Vagina (tissue), 2 donors: ENCODE measurements at regions not wholly inside any gene's neighbourhood (a gene's known extent, or its start where the extent isn't known, plus 50 kb on each side); places are given as distances from the start of the nearest gene placed in this dataset.

ENCODE experiments used
- DNase-seq, 2 donors: peaks; one replicate each; pipeline ENCODE4 v3.0.0-alpha.2; 2017; ENCODE audit errors: extremely low spot score in 2 of 2
- H3K27ac ChIP-seq: fragments of 200-600 bp; sonication (generic); one replicate; pipeline ENCODE4 v1.5.1; 2019
- H3K27me3 ChIP-seq: fragments of 200-600 bp; sonication (generic); one replicate; pipeline ENCODE4 v1.5.1; 2019
- H3K36me3 ChIP-seq, 2 donors: fragments of 200-600 bp; sonication (generic); one replicate each; pipeline ENCODE4 v1.5.1; 2017 to 2019
- H3K4me1 ChIP-seq: fragments of 200-600 bp; sonication (generic); one replicate; pipeline ENCODE4 v1.5.1; 2019
- H3K4me3 ChIP-seq, 2 donors: fragments of 200-600 bp; sonication (generic); 1 replicate in 1 of 2; 2 replicates in 1 of 2; pipeline ENCODE4 v1.5.1; 2016 to 2019
- H3K9me3 ChIP-seq: fragments of 200-600 bp; sonication (generic); one replicate; pipeline ENCODE4 v1.5.1; 2019
- CTCF ChIP-seq, 3 experiments: fragments of 450-650 bp in 2 of 3; fragments of 200-600 bp in 1 of 3; sonication (generic) in 1 of 3; IDR thresholded peaks; one replicate each; pipeline ENCODE4 v1.5.1; 2017 to 2019; ENCODE audit warnings: antibody characterized with exemption in 3 of 3, mild to moderate bottlenecking in 2 of 3, moderate library complexity in 2 of 3
- POLR2A ChIP-seq, 2 donors: fragments of 450-650 bp; IDR thresholded peaks; one replicate each; pipeline ENCODE4 v1.6.1; 2017; ENCODE audit warnings: antibody characterized with exemption in 2 of 2, mild to moderate bottlenecking in 2 of 2, moderate library complexity in 2 of 2
- POLR2AphosphoS5 ChIP-seq, 2 donors: sonication (generic); formaldehyde crosslinking; IDR thresholded peaks; one replicate each; pipeline ENCODE4 v1.9.0; 2017; ENCODE audit warnings: antibody characterized with exemption in 2 of 2, mild to moderate bottlenecking in 2 of 2, low read depth in 1 of 2; ENCODE audit not compliant: insufficient read depth in 1 of 2
- intact Hi-C: fragments of 100-400 bp; cut with DNase I; formaldehyde crosslinking; loops from one replicate; pipeline ENCODE4 v1.15.1; 2023

DNA sequence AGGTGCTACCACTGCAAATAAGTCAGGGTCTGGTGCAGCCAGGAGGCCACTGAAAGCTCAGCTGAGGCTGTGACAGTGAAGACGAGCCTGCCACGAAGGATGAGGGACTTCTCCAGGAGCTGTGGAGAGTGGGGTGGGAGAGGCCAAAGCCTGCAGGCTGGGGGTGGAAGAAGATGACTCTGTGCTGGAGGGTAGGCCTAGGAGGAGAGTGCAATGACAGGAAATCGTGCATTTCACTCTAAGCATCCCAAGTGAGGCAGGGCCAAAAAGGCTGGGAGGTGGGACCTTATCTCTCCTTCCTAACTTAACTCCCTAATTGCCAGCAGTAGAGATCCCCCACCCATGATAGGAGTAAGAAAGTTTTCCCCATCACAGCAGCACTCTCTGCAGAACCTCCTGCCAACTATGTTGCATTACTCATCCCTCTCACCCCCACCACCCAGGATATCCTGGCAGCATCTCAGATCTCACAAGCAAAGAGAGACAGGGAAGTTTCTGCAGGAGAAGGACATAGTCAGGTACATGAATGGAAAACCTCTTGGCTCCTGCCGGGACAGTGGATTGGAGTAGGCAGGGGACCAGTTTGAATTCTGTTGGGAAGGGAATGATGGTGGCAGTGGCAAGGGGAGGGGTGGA, 466.2 kb downstream of the CDH26 start:
- H3K9me3 ChIP-seq: no peaks in the 10 kb centered on the region
- no peaks in the 10 kb centered on the region for H3K27me3 ChIP-seq
- H3K4me1 ChIP-seq: no peaks in the 10 kb centered on the region
- no peak overlapping the region for H3K4me3 ChIP-seq
- DNase-seq: no peak
- H3K36me3 ChIP-seq: no peaks in the 10 kb centered on the region
- H3K27ac ChIP-seq: no peak overlapping the region
- TF ChIP-seq POLR2A (IDR thresholded peaks at IDR 0.05) (no peak), CTCF (IDR thresholded peaks at IDR 0.05) (no peak), POLR2AphosphoS5 (IDR thresholded peaks at IDR 0.05; ENCODE audit: insufficient read depth in 1 of 2, low read depth in 1 of 2) (no peak)
- intact Hi-C loops: no loop called here

GRCh38 chr20:60427516-60427915, 469.3 kb downstream of the CDH26 start:
- no peaks in the 10 kb centered on the region for H3K4me1 ChIP-seq
- H3K9me3 ChIP-seq: no peaks in the 10 kb centered on the region
- H3K27me3 ChIP-seq: no peaks in the 10 kb centered on the region
- H3K4me3 ChIP-seq: no peak overlapping the region
- TF ChIP-seq CTCF (IDR thresholded peaks at IDR 0.05) (no peak), POLR2A (IDR thresholded peaks at IDR 0.05) (no peak), POLR2AphosphoS5 (IDR thresholded peaks at IDR 0.05; ENCODE audit: insufficient read depth in 1 of 2, low read depth in 1 of 2) (no peak)
- DNase-seq: peak; percentile 37 to 52
- intact Hi-C loops: no loop called here
- H3K27ac ChIP-seq: no peak overlapping the region
- no peaks in the 10 kb centered on the region for H3K36me3 ChIP-seq

- Histone ChIP-seq H3K4me1 (no peaks in the 10 kb centered on the region), H3K27ac (no peak overlapping the region), H3K36me3 (no peaks in the 10 kb centered on the region), H3K27me3 (no peaks in the 10 kb centered on the region), H3K9me3 (no peaks in the 10 kb centered on the region), H3K4me3 (no peak overlapping the region)
- intact Hi-C loops: no loop called here
- DNase-seq: peak; percentile 16 to 79
- TF ChIP-seq CTCF (IDR thresholded peaks at IDR 0.05): no peak
- no peak for TF ChIP-seq POLR2AphosphoS5 (IDR thresholded peaks at IDR 0.05; ENCODE audit: insufficient read depth in 1 of 2, low read depth in 1 of 2)
These were observed 470.4 kb downstream of the CDH26 start for GRCh38 chr20:60428651-60429050.

GRCh38 chr20:60430516-60431001, 472.3 kb downstream of the CDH26 start:
- TF ChIP-seq CTCF (IDR thresholded peaks at IDR 0.05) (no peak), POLR2AphosphoS5 (IDR thresholded peaks at IDR 0.05; ENCODE audit: insufficient read depth in 1 of 2, low read depth in 1 of 2) (no peak), POLR2A (IDR thresholded peaks at IDR 0.05) (no peak)
- intact Hi-C loops: no loop called here
- Histone ChIP-seq H3K4me3 (no peak overlapping the region), H3K9me3 (no peaks in the 10 kb centered on the region), H3K27ac (no peak overlapping the region), H3K27me3 (no peaks in the 10 kb centered on the region), H3K4me1 (no peaks in the 10 kb centered on the region), H3K36me3 (no peaks in the 10 kb centered on the region)
- DNase-seq: peak in 1 of 2 donors; percentile 64

DNA sequence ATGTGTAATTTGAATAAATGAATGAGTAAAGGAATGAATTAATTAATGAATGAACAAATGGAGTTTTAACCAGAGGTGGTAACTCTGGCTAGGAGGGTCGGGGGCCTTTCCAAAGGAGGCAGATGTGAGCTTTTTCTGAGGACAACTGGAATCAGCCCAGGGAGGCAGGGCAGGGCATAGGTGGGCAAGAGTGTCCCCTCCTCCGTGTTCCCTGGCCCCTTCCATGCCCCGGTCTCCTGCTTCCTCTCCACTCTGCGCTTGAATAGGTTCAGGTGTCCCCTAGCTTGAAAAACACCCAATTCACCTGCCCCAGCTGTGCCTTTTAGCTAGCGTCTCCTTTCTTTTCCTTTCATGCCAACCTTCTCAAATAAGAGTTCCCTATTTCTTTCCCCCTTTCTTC, 473.1 kb downstream of the CDH26 start:
- no peak overlapping the region for H3K4me3 ChIP-seq
- H3K4me1 ChIP-seq: no peaks in the 10 kb centered on the region
- no peaks in the 10 kb centered on the region for H3K27me3 ChIP-seq
- H3K36me3 ChIP-seq: no peaks in the 10 kb centered on the region
- intact Hi-C loops: no loop called here
- no peaks in the 10 kb centered on the region for H3K9me3 ChIP-seq
- TF ChIP-seq POLR2A (IDR thresholded peaks at IDR 0.05) (no peak), POLR2AphosphoS5 (IDR thresholded peaks at IDR 0.05; ENCODE audit: insufficient read depth in 1 of 2, low read depth in 1 of 2) (no peak), CTCF (IDR thresholded peaks at IDR 0.05) (no peak)
- peak in 1 of 2 donors; percentile 70 for DNase-seq
- no peak overlapping the region for H3K27ac ChIP-seq
